ENCODE measurements at regions not wholly inside any gene's neighbourhood (a gene's known extent, or its start where the extent isn't known, plus 50 kb on each side); places are given as distances from the start of the nearest gene placed in this dataset.
A peak's percentile ranks its signal among the peaks of the same experiment; 100 is the strongest.
"Not testable (repeated sequence)": the region's sequence is repeated elsewhere in the genome, so short reads cannot be mapped to it uniquely, and the experiment has no call there.

GRCh38 chr13:80928241-80928640 is 587.3 kb upstream of the SPRY2 start:
- ChIA-PET CTCF (no interaction called here), POLR2A (no interaction called here)
- Histone ChIP-seq H3K9me3 (no peaks in the 10 kb centered on the region), H3K4me3 (no peak overlapping the region), H3K4me2 (no peak overlapping the region), H3K27ac (no peak overlapping the region), H3K4me1 (no peaks in the 10 kb centered on the region)
- DNase-seq (ENCODE audit: low read depth in 1 of 2, low spot score in 1 of 2) (no peak), ATAC-seq (no peak), FAIRE-seq (no peak)
- 27% methylated on average over 3 of the region's 3 CpGs for WGBS (ENCODE audit: missing lambda C conversion rate)
- TF ChIP-seq MAX (IDR thresholded peaks at IDR 0.05) = no peak
- no peak for TF ChIP-seq HDAC2 (IDR thresholded peaks at IDR 0.05)
- no peak for TF ChIP-seq MAFK (IDR thresholded peaks at IDR 0.05; ENCODE audit: partially characterized antibody)
- TF ChIP-seq, protein P1, sequence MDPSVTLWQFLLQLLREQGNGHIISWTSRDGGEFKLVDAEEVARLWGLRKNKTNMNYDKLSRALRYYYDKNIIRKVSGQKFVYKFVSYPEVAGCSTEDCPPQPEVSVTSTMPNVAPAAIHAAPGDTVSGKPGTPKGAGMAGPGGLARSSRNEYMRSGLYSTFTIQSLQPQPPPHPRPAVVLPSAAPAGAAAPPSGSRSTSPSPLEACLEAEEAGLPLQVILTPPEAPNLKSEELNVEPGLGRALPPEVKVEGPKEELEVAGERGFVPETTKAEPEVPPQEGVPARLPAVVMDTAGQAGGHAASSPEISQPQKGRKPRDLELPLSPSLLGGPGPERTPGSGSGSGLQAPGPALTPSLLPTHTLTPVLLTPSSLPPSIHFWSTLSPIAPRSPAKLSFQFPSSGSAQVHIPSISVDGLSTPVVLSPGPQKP (IDR thresholded peaks at IDR 0.05; ENCODE audit: low read depth, low read length) = no peak
- TF ChIP-seq, protein P2, sequence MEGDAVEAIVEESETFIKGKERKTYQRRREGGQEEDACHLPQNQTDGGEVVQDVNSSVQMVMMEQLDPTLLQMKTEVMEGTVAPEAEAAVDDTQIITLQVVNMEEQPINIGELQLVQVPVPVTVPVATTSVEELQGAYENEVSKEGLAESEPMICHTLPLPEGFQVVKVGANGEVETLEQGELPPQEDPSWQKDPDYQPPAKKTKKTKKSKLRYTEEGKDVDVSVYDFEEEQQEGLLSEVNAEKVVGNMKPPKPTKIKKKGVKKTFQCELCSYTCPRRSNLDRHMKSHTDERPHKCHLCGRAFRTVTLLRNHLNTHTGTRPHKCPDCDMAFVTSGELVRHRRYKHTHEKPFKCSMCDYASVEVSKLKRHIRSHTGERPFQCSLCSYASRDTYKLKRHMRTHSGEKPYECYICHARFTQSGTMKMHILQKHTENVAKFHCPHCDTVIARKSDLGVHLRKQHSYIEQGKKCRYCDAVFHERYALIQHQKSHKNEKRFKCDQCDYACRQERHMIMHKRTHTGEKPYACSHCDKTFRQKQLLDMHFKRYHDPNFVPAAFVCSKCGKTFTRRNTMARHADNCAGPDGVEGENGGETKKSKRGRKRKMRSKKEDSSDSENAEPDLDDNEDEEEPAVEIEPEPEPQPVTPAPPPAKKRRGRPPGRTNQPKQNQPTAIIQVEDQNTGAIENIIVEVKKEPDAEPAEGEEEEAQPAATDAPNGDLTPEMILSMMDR (IDR thresholded peaks at IDR 0.05) = no peak
- no peak for TF ChIP-seq ESRRA (IDR thresholded peaks at IDR 0.05; ENCODE audit: borderline replicate concordance, low read length)
- no peak for TF ChIP-seq CHD2 (IDR thresholded peaks at IDR 0.05; ENCODE audit: low read length, partially characterized antibody)
- TF ChIP-seq HOXB5 (CRISPR knock-in tag; IDR thresholded peaks at IDR 0.05) = no peak
- no peak for TF ChIP-seq SMC3 (IDR thresholded peaks at IDR 0.05)
- TF ChIP-seq ZSCAN20 (CRISPR knock-in tag; IDR thresholded peaks at IDR 0.05) = no peak

DNA sequence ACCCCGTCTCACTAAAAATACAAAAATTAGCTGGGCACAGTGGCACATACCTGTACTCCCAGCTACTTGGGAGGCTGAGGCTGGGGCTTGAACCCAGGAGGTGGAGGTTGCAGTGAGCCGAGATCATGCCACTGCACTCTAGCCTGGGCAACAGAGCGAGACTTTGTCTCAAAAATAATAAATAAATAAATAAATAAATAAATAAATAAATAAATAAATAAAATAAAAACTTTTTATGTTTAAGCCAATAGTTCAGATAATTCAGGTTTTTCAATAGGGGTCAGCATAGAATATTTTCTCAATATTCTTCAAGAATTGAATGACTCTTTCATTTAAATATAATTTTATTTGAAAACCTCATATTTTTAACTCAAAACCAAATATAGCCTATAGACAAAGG is 585.1 kb upstream of the SPRY2 start:
- CTCF ChIA-PET; ATAC-seq; H3K4me1 ChIP-seq; FAIRE-seq; DNase-seq (ENCODE audit: low read depth in 1 of 2, low spot score in 1 of 2); H3K27ac ChIP-seq; H3K4me3 ChIP-seq; H3K9me3 ChIP-seq; H3K4me2 ChIP-seq; POLR2A ChIA-PET: not testable (repeated sequence)
- TF ChIP-seq ZC3H11A (IDR thresholded peaks at IDR 0.05) = peak; percentile 25; the same call in 1 of the 2 replicates
- WGBS (ENCODE audit: missing lambda C conversion rate) = 67% methylated on average over 3 of the region's 3 CpGs

DNA sequence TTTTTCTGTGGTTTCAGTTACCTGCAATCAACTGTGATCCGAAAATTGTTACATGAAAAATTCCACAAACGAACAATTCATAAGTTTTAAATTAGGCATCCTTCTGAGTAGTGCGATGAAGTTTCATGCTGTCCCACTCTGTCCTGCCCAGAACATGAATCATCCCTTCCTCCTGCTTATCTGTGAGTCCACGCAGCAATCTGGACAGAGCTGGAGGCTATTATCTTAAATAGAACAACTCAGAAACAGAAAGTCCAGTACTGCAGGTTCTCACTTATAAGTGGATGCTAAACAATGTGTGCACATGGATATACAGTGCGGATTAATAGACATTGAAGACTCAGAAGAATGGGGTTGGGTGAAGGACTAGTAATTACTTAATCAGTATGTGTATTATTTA is 583.7 kb upstream of the SPRY2 start:
- Histone ChIP-seq H3K4me3 (no peak overlapping the region), H3K4me2 (no peak overlapping the region), H3K4me1 (no peaks in the 10 kb centered on the region), H3K27ac (no peak overlapping the region), H3K9me3 (no peaks in the 10 kb centered on the region)
- FAIRE-seq = no peak
- TF ChIP-seq HEYL (CRISPR knock-in tag; IDR thresholded peaks at IDR 0.05) (no peak), ZNF302 (CRISPR knock-in tag; IDR thresholded peaks at IDR 0.05) (no peak), BHLHE40 (IDR thresholded peaks at IDR 0.05; ENCODE audit: low read depth, low read length) (no peak), POLR2AphosphoS2 (conservative IDR thresholded peaks at IDR 0.05; ENCODE audit: low read length) (no peak), RAD21 (conservative IDR thresholded peaks at IDR 0.05 in 1 of 2, IDR thresholded peaks at IDR 0.05 in 1 of 2) (no peak), RNF2 (IDR thresholded peaks at IDR 0.05; ENCODE audit: borderline replicate concordance, low read depth) (no peak), ZSCAN20 (CRISPR knock-in tag; IDR thresholded peaks at IDR 0.05) (no peak), PBX3 (IDR thresholded peaks at IDR 0.05) (no peak), RCOR1 (IDR thresholded peaks at IDR 0.05; ENCODE audit: low read depth, low read length) (no peak), RARB (CRISPR knock-in tag; IDR thresholded peaks at IDR 0.05) (no peak), ATOH8 (CRISPR knock-in tag; IDR thresholded peaks at IDR 0.05; ENCODE audit: low read depth) (no peak), EP300 (IDR thresholded peaks at IDR 0.05) (no peak), MAZ (IDR thresholded peaks at IDR 0.05; ENCODE audit: borderline replicate concordance, low read depth, low read length) (no peak), MAX (IDR thresholded peaks at IDR 0.05) (no peak), CHD4 (IDR thresholded peaks at IDR 0.05; ENCODE audit: borderline replicate concordance) (no peak), HOXB5 (CRISPR knock-in tag; IDR thresholded peaks at IDR 0.05) (no peak), NR3C1 (IDR thresholded peaks at IDR 0.05) (no peak), TFCP2L1 (CRISPR knock-in tag; IDR thresholded peaks at IDR 0.05) (no peak), EHMT2 (IDR thresholded peaks at IDR 0.05; ENCODE audit: low read depth) (no peak)
- ATAC-seq = no peak
- POLR2A ChIA-PET = no interaction called here
- DNase-seq (ENCODE audit: low read depth in 1 of 2, low spot score in 1 of 2) = no peak
- WGBS (ENCODE audit: missing lambda C conversion rate) = 44% methylated on average over 5 of the region's 5 CpGs
- CTCF ChIA-PET = no interaction called here

All from A549 (cell line).